Fibroblast of villous mesenchyme (primary cell): ENCODE measurements at regions not wholly inside any gene's neighbourhood (a gene's known extent, or its start where the extent isn't known, plus 50 kb on each side); places are given as distances from the start of the nearest gene placed in this dataset.
"Not testable (repeated sequence)": the region's sequence is repeated elsewhere in the genome, so short reads cannot be mapped to it uniquely, and the experiment has no call there.

Source experiments
- DNase-seq: peaks from one replicate; pipeline ENCODE4 v3.0.0-alpha.2; 2010; ENCODE audit warnings: low read depth
- H3K4me3 ChIP-seq: 2 replicates; pipeline ENCODE4 v1.5.1; 2011; ENCODE audit warnings: low read depth, mild to moderate bottlenecking, low read length
- TF ChIP-seq, protein P1 (sequence below): IDR thresholded peaks from 2 replicates; pipeline ENCODE4 v1.5.1; 2012; ENCODE audit warnings: low read depth, mild to moderate bottlenecking, low read length; ENCODE audit not compliant: insufficient read depth

DNA sequence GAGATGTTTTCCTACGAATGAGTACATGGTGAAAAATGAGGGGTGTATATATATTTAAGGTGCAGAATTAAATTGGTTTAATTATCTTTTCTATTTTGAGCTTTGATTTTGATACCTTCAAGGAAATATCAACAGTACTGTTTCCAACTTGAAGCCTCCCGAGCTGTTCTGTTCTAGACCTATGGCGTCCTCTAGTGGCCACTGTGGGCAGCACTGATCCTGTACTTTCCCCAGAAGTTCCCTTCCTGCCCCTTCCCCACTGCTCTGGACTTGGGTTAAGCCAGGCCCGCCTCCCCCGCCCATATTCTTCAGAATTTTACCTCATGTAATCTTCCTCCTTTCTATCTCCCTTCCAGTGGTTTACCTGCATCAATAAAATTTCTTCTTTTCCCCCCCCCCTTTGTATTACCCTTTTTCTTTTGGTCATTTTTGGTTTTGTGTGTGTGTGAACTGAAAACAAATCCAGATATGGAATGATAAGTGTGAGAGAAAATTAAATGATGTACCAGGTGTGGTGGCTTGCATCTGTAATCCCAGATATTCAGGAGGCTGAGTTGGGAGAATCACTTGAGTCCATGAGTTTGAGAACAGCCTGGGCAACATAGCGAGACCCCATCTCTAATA, 1643.5 kb downstream of the TP53TG3F start:
- no peak for DNase-seq
- TF ChIP-seq, protein P1, sequence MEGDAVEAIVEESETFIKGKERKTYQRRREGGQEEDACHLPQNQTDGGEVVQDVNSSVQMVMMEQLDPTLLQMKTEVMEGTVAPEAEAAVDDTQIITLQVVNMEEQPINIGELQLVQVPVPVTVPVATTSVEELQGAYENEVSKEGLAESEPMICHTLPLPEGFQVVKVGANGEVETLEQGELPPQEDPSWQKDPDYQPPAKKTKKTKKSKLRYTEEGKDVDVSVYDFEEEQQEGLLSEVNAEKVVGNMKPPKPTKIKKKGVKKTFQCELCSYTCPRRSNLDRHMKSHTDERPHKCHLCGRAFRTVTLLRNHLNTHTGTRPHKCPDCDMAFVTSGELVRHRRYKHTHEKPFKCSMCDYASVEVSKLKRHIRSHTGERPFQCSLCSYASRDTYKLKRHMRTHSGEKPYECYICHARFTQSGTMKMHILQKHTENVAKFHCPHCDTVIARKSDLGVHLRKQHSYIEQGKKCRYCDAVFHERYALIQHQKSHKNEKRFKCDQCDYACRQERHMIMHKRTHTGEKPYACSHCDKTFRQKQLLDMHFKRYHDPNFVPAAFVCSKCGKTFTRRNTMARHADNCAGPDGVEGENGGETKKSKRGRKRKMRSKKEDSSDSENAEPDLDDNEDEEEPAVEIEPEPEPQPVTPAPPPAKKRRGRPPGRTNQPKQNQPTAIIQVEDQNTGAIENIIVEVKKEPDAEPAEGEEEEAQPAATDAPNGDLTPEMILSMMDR, result peak; percentile 2
- no peak overlapping the region for H3K4me3 ChIP-seq

DNA sequence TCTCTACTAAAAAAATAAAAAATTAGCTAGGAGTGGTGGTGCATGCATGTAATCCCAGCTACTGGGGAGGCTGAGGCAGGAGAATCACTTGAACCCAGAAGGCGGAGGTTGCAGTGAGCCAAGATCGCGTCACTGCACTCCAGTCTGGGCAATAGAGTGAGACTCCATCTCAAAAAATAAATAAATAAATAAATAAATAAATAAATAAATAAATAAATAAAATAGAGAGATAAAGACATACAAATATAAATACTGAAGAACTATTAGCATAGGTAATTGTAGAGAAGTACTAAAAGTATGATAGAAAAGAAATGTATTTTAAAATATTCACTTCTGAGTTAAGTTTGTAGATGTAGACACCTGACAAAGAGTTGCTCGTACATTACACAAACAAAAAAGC, 1652.4 kb downstream of the TP53TG3F start:
- DNase-seq, H3K4me3 ChIP-seq: not testable (repeated sequence)

DNA sequence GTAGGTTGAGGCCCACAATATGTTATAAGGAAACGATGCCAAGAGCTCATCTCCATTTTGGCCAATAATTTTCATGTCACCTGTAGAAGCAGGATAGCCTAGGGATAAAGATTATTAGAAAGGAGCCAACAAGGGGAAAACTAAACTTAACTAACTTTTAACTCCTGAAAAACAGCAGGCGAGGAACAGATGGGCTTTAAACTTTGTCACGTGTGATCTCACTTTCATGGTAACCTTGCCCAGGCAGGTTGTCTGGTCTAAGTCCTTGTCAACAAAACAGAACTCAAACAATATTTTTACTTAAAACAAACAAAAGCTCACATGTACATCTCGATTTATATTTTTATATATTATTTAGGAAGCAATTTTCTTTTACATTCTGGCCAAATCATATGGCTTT, 1672.0 kb downstream of the TP53TG3F start:
- no peak overlapping the region for H3K4me3 ChIP-seq
- DNase-seq, result no peak
- TF ChIP-seq, protein P1, result no peak

DNA sequence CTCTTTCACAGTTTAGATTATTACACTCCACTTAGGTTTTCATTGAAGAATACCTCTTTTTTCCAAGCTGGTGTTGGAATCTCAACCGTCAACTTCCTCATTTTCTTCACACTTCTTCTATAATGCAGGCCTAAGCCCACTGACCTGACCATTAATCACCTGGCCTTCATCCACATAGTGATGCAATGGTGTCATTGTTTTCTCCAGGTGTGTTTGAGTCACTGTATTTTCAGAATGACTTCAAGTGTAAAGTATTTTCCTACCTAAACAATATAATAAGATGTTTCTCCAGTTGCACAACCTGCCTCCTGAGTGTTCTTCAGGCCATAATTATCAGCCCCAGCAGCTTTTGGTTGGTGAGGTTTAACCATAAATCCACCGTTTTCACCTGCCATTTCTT, 1675.1 kb downstream of the TP53TG3F start:
- H3K4me3 ChIP-seq, result no peak overlapping the region
- no peak for DNase-seq
- TF ChIP-seq, protein P1, result no peak

DNA sequence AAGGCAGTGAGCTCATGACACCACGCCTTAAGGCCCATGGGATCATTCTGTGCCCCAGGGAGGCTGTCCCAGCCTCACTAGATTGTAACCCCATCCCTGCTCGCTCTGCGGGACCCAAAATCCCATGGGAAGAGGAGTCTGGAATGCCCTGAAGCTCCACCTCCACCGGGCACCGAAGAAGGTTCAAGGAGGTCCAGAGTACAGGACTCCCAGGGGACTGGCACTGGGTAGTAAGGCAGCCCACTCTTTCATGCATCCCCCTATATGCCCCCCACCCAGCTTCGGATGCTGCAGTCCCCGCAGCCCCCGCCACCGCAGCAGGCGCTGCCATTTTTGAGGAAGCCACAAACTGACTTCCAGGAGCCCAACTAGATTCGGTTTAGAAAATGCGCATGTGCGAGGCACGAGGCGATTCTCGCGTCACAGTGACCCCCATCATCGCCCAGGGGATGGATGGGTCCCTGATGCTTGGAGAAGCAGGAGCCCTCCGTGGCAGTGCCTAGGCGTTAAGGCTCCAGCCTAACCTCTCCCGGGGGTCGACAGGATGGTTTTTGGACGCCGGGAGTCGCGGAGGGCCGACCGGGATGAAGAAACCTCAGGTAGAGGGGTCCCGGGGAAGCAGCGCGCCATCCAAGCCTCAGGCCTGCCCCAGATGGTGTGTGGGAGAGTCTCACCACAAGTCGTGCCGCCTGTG, 1681.0 kb downstream of the TP53TG3F start:
- TF ChIP-seq, protein P1, result no peak
- H3K4me3 ChIP-seq, result no peak overlapping the region
- no peak for DNase-seq

DNA sequence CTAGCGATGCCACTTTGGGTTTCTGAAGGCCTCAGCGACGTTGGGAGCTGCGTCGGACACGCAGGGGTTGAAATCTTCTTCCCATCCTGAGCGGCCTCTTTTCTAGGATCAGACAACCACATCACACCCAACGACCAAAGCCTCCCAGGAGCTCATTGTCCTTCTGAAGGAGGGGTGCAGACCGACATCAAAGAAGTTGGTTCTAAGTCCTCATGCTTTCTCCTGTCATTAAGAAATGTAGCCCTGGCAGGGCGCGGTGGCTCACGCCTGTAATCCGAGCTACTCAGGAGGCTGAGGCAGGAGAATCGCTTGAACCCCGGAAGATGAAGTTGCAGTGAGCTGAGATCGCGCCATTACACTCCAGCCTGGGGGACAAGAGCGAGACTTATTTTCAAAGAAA, 1681.9 kb downstream of the TP53TG3F start:
- no peak overlapping the region for H3K4me3 ChIP-seq
- TF ChIP-seq, protein P1, result no peak
- DNase-seq, result no peak

DNA sequence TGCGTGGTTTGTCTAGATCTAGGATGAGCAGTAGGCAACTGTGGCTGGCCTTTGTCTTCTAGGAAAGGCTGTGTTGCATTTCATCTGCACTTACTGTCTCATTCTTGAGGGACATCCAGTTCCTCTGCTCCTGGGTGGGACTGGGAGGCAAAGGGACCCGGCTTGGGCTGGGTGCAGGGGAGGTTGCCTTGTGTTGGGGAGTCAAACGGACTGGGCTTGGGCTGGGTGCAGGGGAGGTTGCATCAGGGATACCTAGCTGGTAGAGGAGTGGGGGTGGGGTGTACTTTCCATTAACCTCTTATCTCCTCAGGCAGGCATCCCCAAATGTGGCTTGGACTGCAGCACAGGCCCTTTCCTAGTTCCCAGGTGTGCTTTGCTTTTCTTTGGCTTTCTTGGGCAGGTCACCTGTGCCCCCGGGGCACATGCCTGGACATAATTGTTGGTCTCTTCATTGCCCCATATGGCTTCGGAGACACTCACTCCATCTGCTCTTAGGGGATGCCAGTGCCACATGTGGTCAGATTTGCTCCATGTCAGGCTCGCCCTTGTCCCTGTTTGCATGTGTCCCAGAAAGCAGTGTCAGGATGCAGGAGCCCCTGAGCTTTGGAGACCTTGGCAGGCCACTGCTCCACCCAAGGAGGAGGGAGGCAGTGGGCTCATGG, 1682.9 kb downstream of the TP53TG3F start:
- no peak for DNase-seq
- TF ChIP-seq, protein P1, result no peak
- H3K4me3 ChIP-seq, result no peak overlapping the region
